ENCODE measurements at regions not wholly inside any gene's neighbourhood (a gene's known extent, or its start where the extent isn't known, plus 50 kb on each side); places are given as distances from the start of the nearest gene placed in this dataset.

DNA sequence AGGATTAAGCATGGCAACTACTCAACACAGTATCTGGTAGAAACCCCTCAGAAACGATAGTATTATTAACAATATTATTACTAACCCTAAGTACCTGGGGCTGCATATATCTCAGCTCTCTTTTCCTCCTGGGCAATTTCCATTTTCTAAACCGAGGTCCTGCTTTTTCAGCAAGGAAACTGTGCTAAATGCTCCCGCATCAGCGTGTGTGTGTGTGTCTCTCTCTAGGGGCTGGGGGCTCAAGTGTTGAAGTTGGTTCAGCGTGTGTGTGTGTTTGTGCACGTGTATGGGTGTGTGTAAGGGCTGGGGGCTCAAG lies 169.3 kb upstream of the MAF start:
- H3K4me1 ChIP-seq, result peaks cover 0 to 24% (median 9%) of the 10 kb centered on the region in 4 donors
- TF ChIP-seq POLR2A (IDR thresholded peaks at IDR 0.05), result no peak
- TF ChIP-seq, protein P1, sequence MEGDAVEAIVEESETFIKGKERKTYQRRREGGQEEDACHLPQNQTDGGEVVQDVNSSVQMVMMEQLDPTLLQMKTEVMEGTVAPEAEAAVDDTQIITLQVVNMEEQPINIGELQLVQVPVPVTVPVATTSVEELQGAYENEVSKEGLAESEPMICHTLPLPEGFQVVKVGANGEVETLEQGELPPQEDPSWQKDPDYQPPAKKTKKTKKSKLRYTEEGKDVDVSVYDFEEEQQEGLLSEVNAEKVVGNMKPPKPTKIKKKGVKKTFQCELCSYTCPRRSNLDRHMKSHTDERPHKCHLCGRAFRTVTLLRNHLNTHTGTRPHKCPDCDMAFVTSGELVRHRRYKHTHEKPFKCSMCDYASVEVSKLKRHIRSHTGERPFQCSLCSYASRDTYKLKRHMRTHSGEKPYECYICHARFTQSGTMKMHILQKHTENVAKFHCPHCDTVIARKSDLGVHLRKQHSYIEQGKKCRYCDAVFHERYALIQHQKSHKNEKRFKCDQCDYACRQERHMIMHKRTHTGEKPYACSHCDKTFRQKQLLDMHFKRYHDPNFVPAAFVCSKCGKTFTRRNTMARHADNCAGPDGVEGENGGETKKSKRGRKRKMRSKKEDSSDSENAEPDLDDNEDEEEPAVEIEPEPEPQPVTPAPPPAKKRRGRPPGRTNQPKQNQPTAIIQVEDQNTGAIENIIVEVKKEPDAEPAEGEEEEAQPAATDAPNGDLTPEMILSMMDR (IDR thresholded peaks at IDR 0.05), result no peak

GRCh38 chr16:79769270-79769927 lies 168.9 kb upstream of the MAF start:
- ATAC-seq, result no peak
- DNase-seq, result no peak
- no peaks in the 10 kb centered on the region for H3K9me3 ChIP-seq
- H3K27me3 ChIP-seq, result no peaks in the 10 kb centered on the region
- TF ChIP-seq POLR2A (IDR thresholded peaks at IDR 0.05), result no peak
- TF ChIP-seq, protein P1 (IDR thresholded peaks at IDR 0.05), result no peak
- intact Hi-C loops (cut with DNase I), result no loop called here
- no peaks in the 10 kb centered on the region for H3K36me3 ChIP-seq
- peaks cover 0 to 24% (median 9%) of the 10 kb centered on the region in 4 donors for H3K4me1 ChIP-seq
- H3K4me3 ChIP-seq, result no peak overlapping the region
- peak overlapping the region; percentile 68 to 85 (median 81) for H3K27ac ChIP-seq
- WGBS (ENCODE audit: insufficient coverage, low coverage, low lambda C conversion rate, missing lambda C conversion rate), result 73% methylated on average over 3 of the region's 4 CpGs

More for the DNA sequence above, 169.3 kb upstream of the MAF start:
- H3K27ac ChIP-seq, result peak overlapping the region; percentile 62 to 81 (median 68)
- no peak for ATAC-seq
- DNase-seq, result no peak
- 6% methylated on average over 5 of the region's 6 CpGs for WGBS (ENCODE audit: insufficient coverage, low coverage, low lambda C conversion rate, missing lambda C conversion rate)
- peak overlapping the region; percentile 45 to 63 (median 59) for H3K4me3 ChIP-seq
- no peaks in the 10 kb centered on the region for H3K27me3 ChIP-seq
- intact Hi-C loops (cut with DNase I), result no loop called here
- H3K36me3 ChIP-seq, result no peaks in the 10 kb centered on the region
- H3K9me3 ChIP-seq, result no peaks in the 10 kb centered on the region

DNA sequence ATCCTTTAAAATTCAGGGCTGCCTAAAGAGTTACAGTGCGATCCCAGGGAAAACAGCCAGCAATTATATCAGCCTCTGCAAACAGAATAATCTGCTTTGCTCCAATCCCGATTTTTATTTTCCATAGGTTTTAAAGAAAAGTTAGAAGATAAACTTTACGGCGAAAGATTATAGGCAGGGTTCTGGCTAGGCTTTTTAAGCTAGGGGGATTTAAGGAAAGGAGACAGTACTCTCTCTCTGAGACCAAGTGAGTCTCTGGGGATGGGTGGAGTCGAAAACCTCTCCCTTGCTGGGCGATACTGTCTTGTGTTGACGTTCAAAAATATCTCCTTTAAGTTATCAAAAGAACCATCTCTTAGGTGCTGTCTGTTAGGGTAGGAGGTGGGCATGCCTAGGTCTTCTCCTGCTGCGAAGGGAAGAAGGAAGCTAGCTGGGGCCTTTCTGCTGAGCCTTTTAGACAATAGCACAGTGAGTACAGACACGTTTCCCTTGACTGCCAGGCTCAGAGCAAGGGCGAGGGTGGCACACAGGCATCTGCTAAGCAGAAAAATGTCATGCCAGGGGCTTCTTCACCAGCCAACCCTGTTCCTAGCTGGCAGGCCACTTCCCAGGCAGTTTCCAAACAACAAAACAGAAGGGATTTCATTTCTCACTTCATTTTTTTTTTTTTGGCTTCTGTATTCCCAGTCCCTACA lies 167.9 kb upstream of the MAF start:
- WGBS (ENCODE audit: insufficient coverage, low coverage, low lambda C conversion rate, missing lambda C conversion rate), result 16% methylated on average over 7 of the region's 10 CpGs
- Histone ChIP-seq H3K27me3 (no peaks in the 10 kb centered on the region), H3K9me3 (no peaks in the 10 kb centered on the region), H3K27ac (peak overlapping the region; percentile 68 to 85 (median 81)), H3K36me3 (no peaks in the 10 kb centered on the region), H3K4me3 (peak overlapping the region; percentile 22 to 44 (median 39)), H3K4me1 (peaks cover 0 to 24% (median 9%) of the 10 kb centered on the region in 4 donors)
- ATAC-seq, result peak; percentile 26 to 43 (median 31)
- TF ChIP-seq, protein P1 (IDR thresholded peaks at IDR 0.05), result no peak
- no peak for TF ChIP-seq POLR2A (IDR thresholded peaks at IDR 0.05)
- DNase-seq, result peak in 2 of 3 donors; percentile 28 to 44
- intact Hi-C loops (cut with DNase I), result no loop called here

GRCh38 chr16:79767421-79768275 lies 167.1 kb upstream of the MAF start:
- TF ChIP-seq, protein P1 (IDR thresholded peaks at IDR 0.05), result peak; percentile 43 to 59 (median 52)
- peak; percentile 7 for TF ChIP-seq POLR2A (IDR thresholded peaks at IDR 0.05)
- H3K9me3 ChIP-seq, result no peaks in the 10 kb centered on the region
- ATAC-seq, result peak; percentile 64 to 77 (median 71)
- no peaks in the 10 kb centered on the region for H3K36me3 ChIP-seq
- intact Hi-C loops (cut with DNase I), result no loop called here
- peak overlapping the region; percentile 22 to 44 (median 39) for H3K4me3 ChIP-seq
- H3K27me3 ChIP-seq, result no peaks in the 10 kb centered on the region
- peak overlapping the region; percentile 68 to 85 (median 81) for H3K27ac ChIP-seq
- H3K4me1 ChIP-seq, result peaks cover 0 to 24% (median 9%) of the 10 kb centered on the region in 4 donors
- 23% methylated on average over 7 of the region's 7 CpGs for WGBS (ENCODE audit: insufficient coverage, low coverage, low lambda C conversion rate, missing lambda C conversion rate)
- peak; percentile 37 to 68 (median 59) for DNase-seq

Measured in right lobe of liver (tissue), 6 donors.